Uterus (tissue), 3 donors: ENCODE measurements at regions not wholly inside any gene's neighbourhood (a gene's known extent, or its start where the extent isn't known, plus 50 kb on each side); places are given as distances from the start of the nearest gene placed in this dataset.

Source experiments
- DNase-seq, 2 donors: peaks; one replicate each; pipeline ENCODE4 v3.0.0-alpha.2; 2019 to 2020
- H3K27ac ChIP-seq, 2 donors: fragments of 200-600 bp; sonication (generic); 1 replicate in 1 of 2; 2 replicates in 1 of 2; pipeline ENCODE4 v1.5.1; 2016 to 2018
- H3K27me3 ChIP-seq, 2 donors: fragments of 200-600 bp; sonication (generic); one replicate each; pipeline ENCODE4 v1.5.1; 2018 to 2019; ENCODE audit warnings: control low read depth in 1 of 2
- H3K36me3 ChIP-seq, 2 donors: fragments of 200-600 bp; sonication (generic); one replicate each; pipeline ENCODE4 v1.5.1; 2019; ENCODE audit warnings: control low read depth in 1 of 2
- H3K4me1 ChIP-seq, 2 donors: fragments of 200-600 bp; sonication (generic); one replicate each; pipeline ENCODE4 v1.5.1; 2018 to 2019; ENCODE audit warnings: control low read depth in 1 of 2
- H3K4me3 ChIP-seq, 2 donors: fragments of 200-600 bp; sonication (generic); 1 replicate in 1 of 2; 2 replicates in 1 of 2; pipeline ENCODE4 v1.5.1; 2018 to 2019; ENCODE audit warnings: mild to moderate bottlenecking in 1 of 2
- H3K9me3 ChIP-seq, 2 donors: fragments of 200-600 bp; sonication (generic); one replicate each; pipeline ENCODE4 v1.5.1; 2019; ENCODE audit warnings: control low read depth in 1 of 2
- CTCF ChIP-seq, 4 experiments: fragments of 200-600 bp in 2 of 4; fragments of 450-650 bp in 2 of 4; sonication (generic) in 2 of 4; IDR thresholded peaks; one replicate each; pipeline ENCODE4 v1.5.1; 2016 to 2019; ENCODE audit warnings: antibody characterized with exemption in 4 of 4, mild to moderate bottlenecking in 2 of 4, moderate library complexity in 1 of 4
- POLR2A ChIP-seq, 2 donors: fragments of 450-650 bp; IDR thresholded peaks; one replicate each; pipeline ENCODE4 v1.6.1; 2016; ENCODE audit warnings: antibody characterized with exemption in 2 of 2, mild to moderate bottlenecking in 1 of 2, moderate library complexity in 1 of 2
- intact Hi-C: fragments of 100-400 bp; cut with DNase I; formaldehyde crosslinking; loops from one replicate; pipeline ENCODE4 v1.15.1; 2023; ENCODE audit warnings: low total_unique reads
- donor health status: DM: yes; HTN: yes; CAD: no.

GRCh38 chr11:33967451-33967850 is 75.6 kb upstream of the LMO2 start:
- Histone ChIP-seq H3K27ac (no peak overlapping the region), H3K4me1 (no peaks in the 10 kb centered on the region), H3K4me3 (no peak overlapping the region), H3K27me3 (no peaks in the 10 kb centered on the region), H3K9me3 (no peaks in the 10 kb centered on the region), H3K36me3 (no peaks in the 10 kb centered on the region)
- TF ChIP-seq POLR2A (IDR thresholded peaks at IDR 0.05) (no peak), CTCF (IDR thresholded peaks at IDR 0.05) (no peak)
- no peak for DNase-seq
- intact Hi-C loops, result no loop called here

DNA sequence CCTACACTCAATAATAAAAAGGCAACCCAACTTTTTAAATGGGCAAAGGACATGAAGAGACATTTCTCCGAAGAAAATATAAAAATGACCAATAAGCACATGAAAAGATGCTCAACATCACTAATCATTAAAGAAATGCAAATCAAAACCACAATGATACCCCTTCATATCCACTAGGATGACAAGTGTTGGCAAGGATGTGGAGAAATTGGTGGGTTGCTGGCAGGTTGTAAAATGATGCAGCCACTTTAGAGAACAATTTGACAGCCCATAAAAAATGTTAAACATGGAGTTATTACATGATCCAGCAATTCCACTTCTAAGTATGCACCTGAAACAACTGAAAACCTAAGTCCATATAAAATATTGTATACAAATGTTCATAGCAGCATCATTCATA is 73.2 kb upstream of the LMO2 start:
- TF ChIP-seq POLR2A (IDR thresholded peaks at IDR 0.05) (no peak), CTCF (IDR thresholded peaks at IDR 0.05) (no peak)
- H3K36me3 ChIP-seq, result no peaks in the 10 kb centered on the region
- H3K4me1 ChIP-seq, result no peaks in the 10 kb centered on the region
- no peaks in the 10 kb centered on the region for H3K27me3 ChIP-seq
- no peak overlapping the region for H3K27ac ChIP-seq
- DNase-seq, result no peak
- no peaks in the 10 kb centered on the region for H3K9me3 ChIP-seq
- intact Hi-C loops, result no loop called here
- H3K4me3 ChIP-seq, result no peak overlapping the region

GRCh38 chr11:33959855-33960400 is 68.1 kb upstream of the LMO2 start:
- Histone ChIP-seq H3K27ac (no peak overlapping the region), H3K27me3 (no peaks in the 10 kb centered on the region), H3K4me3 (no peak overlapping the region), H3K4me1 (no peaks in the 10 kb centered on the region), H3K36me3 (no peaks in the 10 kb centered on the region), H3K9me3 (no peaks in the 10 kb centered on the region)
- no peak for TF ChIP-seq CTCF (IDR thresholded peaks at IDR 0.05)
- no peak for TF ChIP-seq POLR2A (IDR thresholded peaks at IDR 0.05)
- no peak for DNase-seq
- intact Hi-C loops, result no loop called here

DNA sequence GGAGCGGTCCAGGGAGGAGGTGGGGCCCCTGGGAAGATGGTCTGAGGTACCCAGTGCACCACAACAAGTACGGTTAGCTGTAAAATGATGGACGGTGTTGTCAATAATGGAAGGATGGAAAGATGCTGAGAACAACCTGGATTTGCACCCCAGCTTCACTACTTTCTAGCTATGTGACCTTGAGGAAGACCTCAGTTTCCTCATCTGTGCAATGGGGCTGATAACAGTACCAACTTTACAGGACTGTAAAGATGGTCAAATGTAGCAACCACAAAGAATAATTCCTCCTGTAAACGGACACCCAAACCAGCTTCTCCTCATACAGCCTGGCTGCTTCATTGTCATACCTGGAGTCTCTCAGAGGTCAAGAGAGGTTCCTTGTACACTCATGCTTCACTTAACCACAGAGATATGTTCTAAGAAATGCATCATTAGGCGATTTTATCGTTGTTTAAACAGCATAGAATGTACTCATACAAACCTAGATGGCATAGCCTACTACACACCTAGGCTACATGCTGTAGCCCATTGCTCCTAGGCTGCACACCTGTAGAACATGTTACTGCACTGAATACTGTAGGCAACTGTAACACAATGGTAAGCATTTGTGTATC is 65.5 kb upstream of the LMO2 start:
- H3K27ac ChIP-seq, result no peak overlapping the region
- no peaks in the 10 kb centered on the region for H3K9me3 ChIP-seq
- H3K36me3 ChIP-seq, result no peaks in the 10 kb centered on the region
- no peaks in the 10 kb centered on the region for H3K27me3 ChIP-seq
- intact Hi-C loops, result no loop called here
- H3K4me1 ChIP-seq, result no peaks in the 10 kb centered on the region
- no peak for TF ChIP-seq CTCF (IDR thresholded peaks at IDR 0.05)
- no peak for TF ChIP-seq POLR2A (IDR thresholded peaks at IDR 0.05)
- H3K4me3 ChIP-seq, result no peak overlapping the region
- DNase-seq, result no peak

GRCh38 chr11:33956611-33957010 is 64.7 kb upstream of the LMO2 start:
- Histone ChIP-seq H3K9me3 (no peaks in the 10 kb centered on the region), H3K36me3 (no peaks in the 10 kb centered on the region), H3K27ac (no peak overlapping the region), H3K27me3 (no peaks in the 10 kb centered on the region), H3K4me1 (no peaks in the 10 kb centered on the region), H3K4me3 (no peak overlapping the region)
- DNase-seq, result no peak
- intact Hi-C loops, result no loop called here
- TF ChIP-seq POLR2A (IDR thresholded peaks at IDR 0.05) (no peak), CTCF (IDR thresholded peaks at IDR 0.05) (no peak)
